Glutamatergic neuron (in vitro differentiated cells): ENCODE measurements at regions not wholly inside any gene's neighbourhood (a gene's known extent, or its start where the extent isn't known, plus 50 kb on each side); places are given as distances from the start of the nearest gene placed in this dataset.

Experiments used
- DNase-seq: peaks from one replicate; pipeline ENCODE4 v3.0.0; 2022
- H3K27ac Mint-ChIP-seq: one replicate; pipeline ENCODE4 v1.8.0; 2020; ENCODE audit warnings: mild to moderate bottlenecking, mixed read lengths, inconsistent platforms; ENCODE audit not compliant: unreplicated experiment
- H3K27me3 Mint-ChIP-seq: one replicate; pipeline ENCODE4 v1.8.0; 2020; ENCODE audit warnings: mild to moderate bottlenecking, moderate library complexity, mixed read lengths, inconsistent platforms; ENCODE audit not compliant: unreplicated experiment
- H3K36me3 Mint-ChIP-seq: one replicate; pipeline ENCODE4 v1.8.0; 2020; ENCODE audit warnings: mild to moderate bottlenecking, mixed read lengths, inconsistent platforms; ENCODE audit not compliant: unreplicated experiment
- H3K4me1 Mint-ChIP-seq: one replicate; pipeline ENCODE4 v1.8.0; 2020; ENCODE audit warnings: mild to moderate bottlenecking, low read depth, mixed read lengths, inconsistent platforms; ENCODE audit not compliant: unreplicated experiment
- H3K4me3 Mint-ChIP-seq: one replicate; pipeline ENCODE4 v1.8.0; 2020; ENCODE audit warnings: mild to moderate bottlenecking, mixed read lengths, inconsistent platforms; ENCODE audit not compliant: unreplicated experiment
- H3K9me3 Mint-ChIP-seq: one replicate; pipeline ENCODE4 v1.8.0; 2020; ENCODE audit warnings: mild to moderate bottlenecking, moderate library complexity, mixed read lengths, inconsistent platforms; ENCODE audit not compliant: unreplicated experiment
- TF ChIP-seq, protein P1 (sequence below): fragments of 200-600 bp; sonication (generic); IDR thresholded peaks from one replicate; pipeline ENCODE4 v1.5.0; 2021; ENCODE audit not compliant: partially characterized antibody, unreplicated experiment

- Mint-ChIP-seq H3K9me3 (peaks cover 2% of the 10 kb centered on the region), H3K4me3 (no peak overlapping the region), H3K27ac (no peak overlapping the region), H3K4me1 (peaks cover 7% of the 10 kb centered on the region), H3K27me3 (no peaks in the 10 kb centered on the region), H3K36me3 (no peaks in the 10 kb centered on the region)
- TF ChIP-seq, protein P1, sequence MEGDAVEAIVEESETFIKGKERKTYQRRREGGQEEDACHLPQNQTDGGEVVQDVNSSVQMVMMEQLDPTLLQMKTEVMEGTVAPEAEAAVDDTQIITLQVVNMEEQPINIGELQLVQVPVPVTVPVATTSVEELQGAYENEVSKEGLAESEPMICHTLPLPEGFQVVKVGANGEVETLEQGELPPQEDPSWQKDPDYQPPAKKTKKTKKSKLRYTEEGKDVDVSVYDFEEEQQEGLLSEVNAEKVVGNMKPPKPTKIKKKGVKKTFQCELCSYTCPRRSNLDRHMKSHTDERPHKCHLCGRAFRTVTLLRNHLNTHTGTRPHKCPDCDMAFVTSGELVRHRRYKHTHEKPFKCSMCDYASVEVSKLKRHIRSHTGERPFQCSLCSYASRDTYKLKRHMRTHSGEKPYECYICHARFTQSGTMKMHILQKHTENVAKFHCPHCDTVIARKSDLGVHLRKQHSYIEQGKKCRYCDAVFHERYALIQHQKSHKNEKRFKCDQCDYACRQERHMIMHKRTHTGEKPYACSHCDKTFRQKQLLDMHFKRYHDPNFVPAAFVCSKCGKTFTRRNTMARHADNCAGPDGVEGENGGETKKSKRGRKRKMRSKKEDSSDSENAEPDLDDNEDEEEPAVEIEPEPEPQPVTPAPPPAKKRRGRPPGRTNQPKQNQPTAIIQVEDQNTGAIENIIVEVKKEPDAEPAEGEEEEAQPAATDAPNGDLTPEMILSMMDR = no peak
- DNase-seq = no peak
These were observed 512.7 kb upstream of the CDH2 start for GRCh38 chr18:28689588-28689987.

DNA sequence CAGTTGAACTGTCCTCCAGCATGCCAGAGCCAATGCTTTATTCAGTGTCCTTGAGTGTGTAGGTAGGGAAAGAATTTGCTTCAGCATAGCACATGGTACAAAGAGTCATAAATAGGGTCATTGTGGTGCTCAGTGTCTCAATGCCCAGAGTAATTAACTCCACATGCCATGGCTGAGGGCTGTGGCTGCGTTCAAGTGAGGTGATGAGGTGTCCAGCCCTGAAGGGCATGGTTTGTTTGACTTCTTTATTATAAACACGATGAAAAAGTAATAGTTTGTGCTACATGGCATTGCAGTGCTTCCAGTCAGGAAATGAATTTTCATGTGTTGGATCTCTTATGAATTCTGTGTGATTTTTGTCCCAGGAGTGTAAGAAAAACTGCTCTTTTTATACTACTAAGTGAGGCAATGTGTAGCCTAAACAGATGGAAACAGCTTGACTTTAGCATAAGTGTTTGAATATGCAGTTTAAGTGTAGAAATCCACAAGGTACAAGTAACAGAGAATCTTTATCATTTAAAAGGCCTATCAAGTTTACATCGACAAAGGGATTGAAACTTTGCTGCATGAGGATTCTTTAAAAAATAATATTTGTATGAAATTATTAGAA lies 507.9 kb upstream of the CDH2 start:
- H3K4me1 Mint-ChIP-seq = peaks cover 10% of the 10 kb centered on the region
- no peaks in the 10 kb centered on the region for H3K36me3 Mint-ChIP-seq
- no peak overlapping the region for H3K4me3 Mint-ChIP-seq
- TF ChIP-seq, protein P1 = no peak
- no peak for DNase-seq
- H3K9me3 Mint-ChIP-seq = peaks cover 2% of the 10 kb centered on the region
- no peaks in the 10 kb centered on the region for H3K27me3 Mint-ChIP-seq
- H3K27ac Mint-ChIP-seq = no peak overlapping the region

DNA sequence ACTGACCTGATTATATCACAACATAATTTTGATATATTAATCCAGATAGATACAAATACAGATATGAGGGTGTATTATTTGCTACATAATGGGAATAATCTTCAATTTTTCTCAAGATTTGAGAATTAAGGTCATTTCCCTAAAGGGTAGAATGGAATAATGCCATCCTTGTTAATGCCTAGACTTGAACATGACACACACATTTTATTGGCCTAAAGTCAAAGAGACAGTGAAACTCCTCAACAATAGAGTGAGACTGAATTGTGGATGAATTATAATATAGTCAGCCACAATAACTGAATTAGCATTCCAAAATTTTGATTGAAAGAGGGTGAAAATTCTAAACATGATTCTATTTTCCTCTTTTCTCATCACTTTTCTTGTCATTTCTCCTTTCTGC lies 506.0 kb upstream of the CDH2 start:
- Mint-ChIP-seq H3K27me3 (no peaks in the 10 kb centered on the region), H3K27ac (no peak overlapping the region), H3K4me1 (peaks cover 10% of the 10 kb centered on the region), H3K9me3 (peaks cover 2% of the 10 kb centered on the region), H3K4me3 (no peak overlapping the region), H3K36me3 (no peaks in the 10 kb centered on the region)
- no peak for DNase-seq
- TF ChIP-seq, protein P1 = no peak

GRCh38 chr18:28669165-28669564 lies 492.2 kb upstream of the CDH2 start:
- Mint-ChIP-seq H3K27me3 (no peaks in the 10 kb centered on the region), H3K4me1 (no peaks in the 10 kb centered on the region), H3K27ac (no peak overlapping the region), H3K4me3 (no peak overlapping the region), H3K9me3 (no peaks in the 10 kb centered on the region), H3K36me3 (no peaks in the 10 kb centered on the region)
- TF ChIP-seq, protein P1 = no peak
- no peak for DNase-seq

DNA sequence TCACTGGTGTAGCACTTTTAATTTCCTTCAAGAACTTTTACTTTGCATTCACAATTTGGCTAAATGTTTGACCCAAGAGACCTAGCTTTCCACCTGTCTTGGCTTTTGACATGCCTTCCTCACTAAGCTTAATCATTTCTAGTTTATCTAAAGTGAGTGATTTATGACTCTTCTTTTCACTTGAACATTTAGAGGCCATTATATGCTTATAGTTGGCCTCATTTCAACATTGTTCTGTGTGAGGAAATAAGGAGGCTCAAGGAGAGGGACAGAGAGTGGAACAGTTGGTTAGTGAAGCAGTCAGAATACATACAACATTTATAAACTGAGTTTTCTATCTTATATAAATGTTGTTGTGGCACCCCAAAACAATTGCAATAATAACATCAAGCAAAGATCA lies 489.3 kb upstream of the CDH2 start:
- TF ChIP-seq, protein P1 = no peak
- H3K4me3 Mint-ChIP-seq = no peak overlapping the region
- no peak for DNase-seq

More for the DNA sequence above, 489.3 kb upstream of the CDH2 start:
- Mint-ChIP-seq H3K4me1 (no peaks in the 10 kb centered on the region), H3K9me3 (no peaks in the 10 kb centered on the region), H3K36me3 (no peaks in the 10 kb centered on the region), H3K27me3 (no peaks in the 10 kb centered on the region), H3K27ac (no peak overlapping the region)
